ENCODE measurements at regions not wholly inside any gene's neighbourhood (a gene's known extent, or its start where the extent isn't known, plus 50 kb on each side); places are given as distances from the start of the nearest gene placed in this dataset.

- H3K4me3 ChIP-seq, result no peak overlapping the region
- no peaks in the 10 kb centered on the region for H3K9me3 ChIP-seq
- ATAC-seq (no peak), DNase-seq (no peak)
- H3K4me1 ChIP-seq (ENCODE audit: low read depth), result no peaks in the 10 kb centered on the region
- intact Hi-C loops (cut with DNase I, micrococcal nuclease), result no loop called here
- no peaks in the 10 kb centered on the region for H3K36me3 ChIP-seq (ENCODE audit: low read depth)
- TF ChIP-seq CTCF (IDR thresholded peaks at IDR 0.05), result no peak
Observed at GRCh38 chr7:84668116-84668515, 473.5 kb upstream of the SEMA3A start.

GRCh38 chr7:84666651-84667050 is 472.1 kb upstream of the SEMA3A start:
- no peak for ATAC-seq
- intact Hi-C loops (cut with DNase I, micrococcal nuclease), result no loop called here
- Histone ChIP-seq H3K36me3 (ENCODE audit: low read depth) (no peaks in the 10 kb centered on the region), H3K9me3 (no peaks in the 10 kb centered on the region), H3K4me3 (no peak overlapping the region), H3K4me1 (ENCODE audit: low read depth) (no peaks in the 10 kb centered on the region)
- DNase-seq, result no peak
- no peak for TF ChIP-seq CTCF (IDR thresholded peaks at IDR 0.05)

- Histone ChIP-seq H3K9me3 (no peaks in the 10 kb centered on the region), H3K36me3 (ENCODE audit: low read depth) (no peaks in the 10 kb centered on the region), H3K4me1 (ENCODE audit: low read depth) (no peaks in the 10 kb centered on the region), H3K4me3 (no peak overlapping the region)
- TF ChIP-seq CTCF (IDR thresholded peaks at IDR 0.05), result no peak
- DNase-seq (no peak), ATAC-seq (no peak)
- intact Hi-C loops (cut with DNase I, micrococcal nuclease), result no loop called here
Observed at GRCh38 chr7:84665339-84665738, 470.8 kb upstream of the SEMA3A start.

- no peak for TF ChIP-seq CTCF (IDR thresholded peaks at IDR 0.05)
- H3K36me3 ChIP-seq (ENCODE audit: low read depth), result no peaks in the 10 kb centered on the region
- H3K4me1 ChIP-seq (ENCODE audit: low read depth), result no peaks in the 10 kb centered on the region
- H3K4me3 ChIP-seq, result no peak overlapping the region
- ATAC-seq (no peak), DNase-seq (no peak)
- H3K9me3 ChIP-seq, result no peaks in the 10 kb centered on the region
- intact Hi-C loops (cut with DNase I, micrococcal nuclease), result no loop called here
Observed at GRCh38 chr7:84664626-84665025, 470.0 kb upstream of the SEMA3A start.

- Histone ChIP-seq H3K36me3 (ENCODE audit: low read depth) (no peaks in the 10 kb centered on the region), H3K9me3 (no peaks in the 10 kb centered on the region), H3K4me3 (no peak overlapping the region), H3K4me1 (ENCODE audit: low read depth) (no peaks in the 10 kb centered on the region)
- no peak for ATAC-seq
- intact Hi-C loops (cut with DNase I, micrococcal nuclease), result no loop called here
- DNase-seq, result no peak
- TF ChIP-seq CTCF (IDR thresholded peaks at IDR 0.05), result no peak
Observed at GRCh38 chr7:84663224-84663623, 468.6 kb upstream of the SEMA3A start.

- no peak for ATAC-seq
- Histone ChIP-seq H3K4me1 (ENCODE audit: low read depth) (no peaks in the 10 kb centered on the region), H3K36me3 (ENCODE audit: low read depth) (no peaks in the 10 kb centered on the region), H3K4me3 (no peak overlapping the region), H3K9me3 (no peaks in the 10 kb centered on the region)
- no peak for DNase-seq
- TF ChIP-seq CTCF (IDR thresholded peaks at IDR 0.05), result no peak
- intact Hi-C loops (cut with DNase I, micrococcal nuclease), result no loop called here
Observed at GRCh38 chr7:84658286-84658685, 463.7 kb upstream of the SEMA3A start.

All from mucosa of descending colon (tissue), 3 donors.